Neural progenitor cell (in vitro differentiated cells): ENCODE measurements at regions not wholly inside any gene's neighbourhood (a gene's known extent, or its start where the extent isn't known, plus 50 kb on each side); places are given as distances from the start of the nearest gene placed in this dataset.

ENCODE experiments used
- DNase-seq: peaks from one replicate; pipeline ENCODE4 v3.0.0-alpha.2; 2016; ENCODE audit warnings: low spot score
- H2AFZ ChIP-seq: fragments of 200-600 bp; sonication (generic); replicated peaks from 2 replicates; pipeline ENCODE4 v1.6.1; 2016; ENCODE audit warnings: antibody characterized with exemption
- H3F3A ChIP-seq: fragments of 200-600 bp; sonication (generic); 2 replicates; pipeline ENCODE4 v1.6.1; 2016; ENCODE audit warnings: antibody characterized with exemption, low read depth
- H3K27ac ChIP-seq: fragments of 200-600 bp; sonication (generic); 2 replicates; pipeline ENCODE4 v1.5.1; 2016; ENCODE audit warnings: mild to moderate bottlenecking
- H3K27me3 ChIP-seq: fragments of 200-600 bp; sonication (generic); 2 replicates; pipeline ENCODE4 v1.6.1; 2016; ENCODE audit warnings: mild to moderate bottlenecking, moderate library complexity
- H3K36me3 ChIP-seq: fragments of 200-600 bp; sonication (generic); 2 replicates; pipeline ENCODE4 v1.5.1; 2016
- H3K4me1 ChIP-seq: fragments of 200-600 bp; sonication (generic); 2 replicates; pipeline ENCODE4 v1.6.1; 2016; ENCODE audit warnings: mixed run types
- H3K4me2 ChIP-seq: fragments of 200-600 bp; sonication (generic); 2 replicates; pipeline ENCODE4 v1.6.1; 2016
- H3K4me3 ChIP-seq: fragments of 200-600 bp; sonication (generic); 2 replicates; pipeline ENCODE4 v1.5.1; 2016
- H3K79me2 ChIP-seq: fragments of 200-600 bp; sonication (generic); 2 replicates; pipeline ENCODE4 v1.6.1; 2016; ENCODE audit warnings: low read depth
- H3K9ac ChIP-seq: fragments of 200-600 bp; sonication (generic); 2 replicates; pipeline ENCODE4 v1.6.1; 2016
- H3K9me3 ChIP-seq: fragments of 200-600 bp; sonication (generic); 2 replicates; pipeline ENCODE4 v1.5.1; 2016; ENCODE audit warnings: low read depth
- H4K20me1 ChIP-seq: fragments of 200-600 bp; sonication (generic); 2 replicates; pipeline ENCODE4 v1.6.1; 2016; ENCODE audit warnings: low read depth
- H3K27ac Mint-ChIP-seq: 3 replicates; pipeline ENCODE4 v1.8.0; 2021; ENCODE audit warnings: mixed read lengths
- H3K27me3 Mint-ChIP-seq: 2 replicates; pipeline ENCODE4 v1.8.0; 2022; ENCODE audit warnings: low read depth, mild to moderate bottlenecking, inconsistent platforms, moderate library complexity, mixed read lengths; ENCODE audit not compliant: insufficient read depth
- H3K36me3 Mint-ChIP-seq: 3 replicates; pipeline ENCODE4 v1.8.0; 2021; ENCODE audit warnings: mixed read lengths
- H3K4me1 Mint-ChIP-seq: 3 replicates; pipeline ENCODE4 v1.8.0; 2021; ENCODE audit warnings: mixed read lengths
- H3K4me3 Mint-ChIP-seq: 3 replicates; pipeline ENCODE4 v1.8.0; 2021; ENCODE audit warnings: mild to moderate bottlenecking, moderate library complexity, mixed read lengths
- H3K9me3 Mint-ChIP-seq: 3 replicates; pipeline ENCODE4 v1.8.0; 2020; ENCODE audit warnings: mixed read lengths
- EZH2 ChIP-seq: fragments of 200-600 bp; sonication (generic); IDR thresholded peaks from 2 replicates; pipeline ENCODE4 v1.6.1; 2017; ENCODE audit warnings: antibody characterized with exemption, mild to moderate bottlenecking, moderate library complexity
- EZH2phosphoT487 ChIP-seq: fragments of 200-600 bp; sonication (generic); IDR thresholded peaks from 2 replicates; pipeline ENCODE4 v1.6.1; 2017; ENCODE audit warnings: antibody characterized with exemption
- TF ChIP-seq, protein P1 (sequence below): fragments of 200-600 bp; sonication (generic); IDR thresholded peaks from 2 replicates; pipeline ENCODE4 v1.5.1; 2017; ENCODE audit warnings: antibody characterized with exemption, mild to moderate bottlenecking

DNA sequence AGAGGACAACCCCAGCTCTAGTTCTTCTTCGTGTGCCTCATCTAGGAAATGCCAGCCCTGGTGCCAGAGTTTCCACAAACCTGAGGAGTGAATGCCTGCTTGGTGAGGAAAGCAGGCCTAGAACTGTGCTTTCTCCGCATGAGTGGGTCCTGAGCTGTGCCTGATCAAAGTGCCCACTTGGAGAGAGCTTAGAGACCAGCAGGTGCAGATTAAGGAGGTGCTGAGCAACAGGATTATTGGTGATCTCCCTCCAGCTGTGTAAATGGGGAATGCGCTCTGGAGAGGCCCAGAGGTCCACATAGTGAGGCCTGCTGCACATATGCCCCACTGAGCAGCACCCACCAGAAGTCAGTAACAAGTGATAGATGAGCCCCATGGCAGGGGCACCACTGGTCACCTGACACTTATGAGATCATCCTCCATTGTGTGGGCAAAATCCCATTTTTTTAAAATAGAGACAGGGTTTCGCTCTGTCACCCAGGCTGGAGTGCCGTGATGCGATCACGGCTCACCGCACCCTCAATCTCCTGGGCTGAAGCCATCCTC is 127.2 kb upstream of the ZC3H12A start:
- no peak overlapping the region for H3K4me3 ChIP-seq
- peaks cover 7% of the 10 kb centered on the region for H3K4me1 ChIP-seq
- peaks cover 10% of the 10 kb centered on the region for H3K4me1 Mint-ChIP-seq
- H3K79me2 ChIP-seq, result no peaks in the 10 kb centered on the region
- TF ChIP-seq, protein P1, sequence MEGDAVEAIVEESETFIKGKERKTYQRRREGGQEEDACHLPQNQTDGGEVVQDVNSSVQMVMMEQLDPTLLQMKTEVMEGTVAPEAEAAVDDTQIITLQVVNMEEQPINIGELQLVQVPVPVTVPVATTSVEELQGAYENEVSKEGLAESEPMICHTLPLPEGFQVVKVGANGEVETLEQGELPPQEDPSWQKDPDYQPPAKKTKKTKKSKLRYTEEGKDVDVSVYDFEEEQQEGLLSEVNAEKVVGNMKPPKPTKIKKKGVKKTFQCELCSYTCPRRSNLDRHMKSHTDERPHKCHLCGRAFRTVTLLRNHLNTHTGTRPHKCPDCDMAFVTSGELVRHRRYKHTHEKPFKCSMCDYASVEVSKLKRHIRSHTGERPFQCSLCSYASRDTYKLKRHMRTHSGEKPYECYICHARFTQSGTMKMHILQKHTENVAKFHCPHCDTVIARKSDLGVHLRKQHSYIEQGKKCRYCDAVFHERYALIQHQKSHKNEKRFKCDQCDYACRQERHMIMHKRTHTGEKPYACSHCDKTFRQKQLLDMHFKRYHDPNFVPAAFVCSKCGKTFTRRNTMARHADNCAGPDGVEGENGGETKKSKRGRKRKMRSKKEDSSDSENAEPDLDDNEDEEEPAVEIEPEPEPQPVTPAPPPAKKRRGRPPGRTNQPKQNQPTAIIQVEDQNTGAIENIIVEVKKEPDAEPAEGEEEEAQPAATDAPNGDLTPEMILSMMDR, result no peak
- TF ChIP-seq EZH2phosphoT487, result no peak
- no peak for TF ChIP-seq EZH2
- H4K20me1 ChIP-seq, result no peaks in the 10 kb centered on the region
- H3K4me2 ChIP-seq, result no peak overlapping the region
- no peak overlapping the region for H3K4me3 Mint-ChIP-seq
- H3K27me3 Mint-ChIP-seq, result peaks cover 11% of the 10 kb centered on the region
- H3K27ac ChIP-seq, result no peak overlapping the region
- H3K9ac ChIP-seq, result no peak overlapping the region
- DNase-seq, result peak; percentile 49
- no peaks in the 10 kb centered on the region for H3K36me3 ChIP-seq
- H3K27me3 ChIP-seq, result no peaks in the 10 kb centered on the region
- no peaks in the 10 kb centered on the region for H3K9me3 ChIP-seq
- H3F3A ChIP-seq, result no peaks in the 10 kb centered on the region
- no peak overlapping the region for H3K27ac Mint-ChIP-seq
- H3K36me3 Mint-ChIP-seq, result no peaks in the 10 kb centered on the region
- no peak overlapping the region for H2AFZ ChIP-seq
- H3K9me3 Mint-ChIP-seq, result no peaks in the 10 kb centered on the region

DNA sequence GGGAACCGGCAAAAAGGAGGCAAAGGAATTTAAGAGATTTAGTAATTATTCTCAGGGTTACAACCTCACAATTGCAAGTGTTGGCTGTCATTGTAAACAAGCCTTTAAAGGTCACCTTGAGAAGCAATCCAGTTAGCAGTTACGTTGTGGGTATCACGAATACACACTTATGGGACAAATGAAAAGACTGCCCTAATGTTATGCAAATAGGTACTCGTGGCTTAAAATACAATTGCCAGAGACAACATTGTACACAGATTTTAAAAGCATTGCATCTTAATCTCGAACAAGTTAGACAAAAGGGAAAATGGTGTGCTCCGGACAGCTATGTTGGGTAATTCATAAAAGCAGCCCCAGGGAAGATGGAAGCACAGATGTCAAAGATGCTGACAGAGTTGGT is 120.5 kb upstream of the ZC3H12A start:
- Histone ChIP-seq H3K9me3 (no peaks in the 10 kb centered on the region), H3K4me3 (no peak overlapping the region), H4K20me1 (no peaks in the 10 kb centered on the region), H3K4me1 (no peaks in the 10 kb centered on the region), H3K27me3 (no peaks in the 10 kb centered on the region), H3K4me2 (no peak overlapping the region), H3K79me2 (no peaks in the 10 kb centered on the region), H2AFZ (no peak overlapping the region), H3K36me3 (no peaks in the 10 kb centered on the region), H3K9ac (no peak overlapping the region), H3F3A (no peaks in the 10 kb centered on the region), H3K27ac (no peak overlapping the region)
- H3K27me3 Mint-ChIP-seq, result peaks cover 2% of the 10 kb centered on the region
- H3K36me3 Mint-ChIP-seq, result no peaks in the 10 kb centered on the region
- no peaks in the 10 kb centered on the region for H3K9me3 Mint-ChIP-seq
- no peak overlapping the region for H3K27ac Mint-ChIP-seq
- H3K4me1 Mint-ChIP-seq, result no peaks in the 10 kb centered on the region
- TF ChIP-seq EZH2phosphoT487, result no peak
- TF ChIP-seq, protein P1, result no peak
- no peak for TF ChIP-seq EZH2
- H3K4me3 Mint-ChIP-seq, result no peak overlapping the region
- no peak for DNase-seq

DNA sequence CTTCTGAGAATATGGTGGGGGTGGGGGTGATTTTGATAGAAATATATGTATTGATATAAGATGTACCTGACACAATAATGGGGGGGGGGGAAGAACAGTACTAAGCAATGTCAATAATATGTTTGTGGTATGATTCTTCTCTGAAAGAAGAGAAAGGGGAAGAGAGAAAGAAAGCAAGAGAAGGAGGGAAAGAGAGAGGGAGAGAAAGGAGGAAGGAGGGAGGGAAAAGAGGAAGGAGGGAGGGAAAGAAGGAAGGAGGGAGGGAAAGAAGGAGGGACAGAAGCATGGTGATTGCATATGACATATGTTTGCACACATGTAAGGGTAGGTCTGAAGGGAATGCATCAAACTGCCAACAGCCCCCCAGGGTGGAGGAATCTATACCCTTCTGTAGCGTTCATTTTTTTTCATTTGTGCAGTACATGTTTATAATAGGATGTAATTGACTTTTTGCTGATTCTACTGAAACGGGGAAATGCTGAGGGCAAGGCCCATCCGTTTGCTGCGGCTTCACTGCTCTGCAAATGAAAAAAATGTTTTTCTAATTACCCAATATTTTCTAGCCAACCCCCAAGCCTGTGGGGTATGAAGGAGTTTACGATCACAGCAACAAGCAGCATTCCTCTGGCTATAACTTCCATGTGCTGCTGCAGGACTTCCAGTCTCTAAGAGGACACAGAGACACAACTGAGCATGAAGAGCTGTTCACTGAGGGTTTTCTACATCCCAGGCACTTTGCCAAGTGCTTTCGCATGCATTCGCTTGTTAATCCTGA is 119.3 kb upstream of the ZC3H12A start:
- no peaks in the 10 kb centered on the region for H3K9me3 ChIP-seq
- TF ChIP-seq, protein P1, result no peak
- TF ChIP-seq EZH2 (no peak), EZH2phosphoT487 (no peak)
- H3K27ac ChIP-seq, result no peak overlapping the region
- no peak overlapping the region for H3K4me3 Mint-ChIP-seq
- H2AFZ ChIP-seq, result no peak overlapping the region
- no peaks in the 10 kb centered on the region for H3K79me2 ChIP-seq
- no peaks in the 10 kb centered on the region for H3K27me3 ChIP-seq
- H3K36me3 ChIP-seq, result no peaks in the 10 kb centered on the region
- H3K4me2 ChIP-seq, result no peak overlapping the region
- no peaks in the 10 kb centered on the region for H3K9me3 Mint-ChIP-seq
- no peak overlapping the region for H3K9ac ChIP-seq
- H3K27ac Mint-ChIP-seq, result no peak overlapping the region
- H3K4me1 Mint-ChIP-seq, result no peaks in the 10 kb centered on the region
- no peak for DNase-seq
- no peaks in the 10 kb centered on the region for H3K4me1 ChIP-seq
- H4K20me1 ChIP-seq, result no peaks in the 10 kb centered on the region
- H3K36me3 Mint-ChIP-seq, result no peaks in the 10 kb centered on the region
- H3K4me3 ChIP-seq, result no peak overlapping the region
- peaks cover 2% of the 10 kb centered on the region for H3K27me3 Mint-ChIP-seq
- H3F3A ChIP-seq, result no peaks in the 10 kb centered on the region
